ENCODE measurements at regions not wholly inside any gene's neighbourhood (a gene's known extent, or its start where the extent isn't known, plus 50 kb on each side); places are given as distances from the start of the nearest gene placed in this dataset.

DNA sequence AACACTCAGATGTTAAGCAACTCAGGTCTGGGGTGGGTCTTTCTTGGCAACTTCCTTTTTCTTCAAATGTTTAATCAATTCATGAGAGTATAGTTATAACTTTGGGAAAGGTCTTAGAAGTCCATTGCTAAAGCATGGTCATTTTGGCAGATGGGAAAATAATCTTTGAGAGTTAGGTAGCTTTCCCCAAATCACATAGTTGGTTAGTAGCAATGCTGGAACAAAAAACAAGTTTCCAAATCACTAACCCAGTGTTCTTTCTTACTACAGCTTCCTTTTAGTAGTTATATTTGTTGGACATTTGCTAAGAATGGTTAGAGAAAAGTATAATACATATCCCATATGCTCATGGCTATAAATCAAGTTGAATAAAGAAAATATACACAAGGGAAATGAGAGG is 185.2 kb upstream of the SLC14A2 start:
- DNase-seq (ENCODE audit: low read depth, low spot score) = no peak
- no peaks in the 10 kb centered on the region for H4K20me1 ChIP-seq (ENCODE audit: control insufficient read depth, extremely low read depth, insufficient read depth, low read length)
- dilution Hi-C loops (cut with MboI; ENCODE audit: extremely low pct_ligation_motif_present, low sequenced_read_pairs) = no loop called here
- H3K4me1 ChIP-seq (ENCODE audit: control insufficient read depth, extremely low read depth, insufficient read depth, low read length) = no peaks in the 10 kb centered on the region
- no peak overlapping the region for H3K4me3 ChIP-seq (ENCODE audit: control insufficient read depth in 2 of 3, extremely low read depth in 1 of 3, insufficient read depth in 2 of 3, low read depth in 1 of 3, low read length in 3 of 3)
- no peaks in the 10 kb centered on the region for H3K27me3 ChIP-seq (ENCODE audit: control insufficient read depth, extremely low read depth, insufficient read depth, low read length)
- no peak for FAIRE-seq
- H3K79me2 ChIP-seq (ENCODE audit: control insufficient read depth, insufficient read depth, low read length) = no peaks in the 10 kb centered on the region
- no peaks in the 10 kb centered on the region for H3K36me3 ChIP-seq (ENCODE audit: control insufficient read depth in 2 of 2, extremely low read depth in 1 of 2, insufficient read depth in 2 of 2, low read length in 2 of 2)
- TF ChIP-seq EZH2 (IDR thresholded peaks at IDR 0.05; ENCODE audit: low read length) = no peak
- TF ChIP-seq, protein P1, sequence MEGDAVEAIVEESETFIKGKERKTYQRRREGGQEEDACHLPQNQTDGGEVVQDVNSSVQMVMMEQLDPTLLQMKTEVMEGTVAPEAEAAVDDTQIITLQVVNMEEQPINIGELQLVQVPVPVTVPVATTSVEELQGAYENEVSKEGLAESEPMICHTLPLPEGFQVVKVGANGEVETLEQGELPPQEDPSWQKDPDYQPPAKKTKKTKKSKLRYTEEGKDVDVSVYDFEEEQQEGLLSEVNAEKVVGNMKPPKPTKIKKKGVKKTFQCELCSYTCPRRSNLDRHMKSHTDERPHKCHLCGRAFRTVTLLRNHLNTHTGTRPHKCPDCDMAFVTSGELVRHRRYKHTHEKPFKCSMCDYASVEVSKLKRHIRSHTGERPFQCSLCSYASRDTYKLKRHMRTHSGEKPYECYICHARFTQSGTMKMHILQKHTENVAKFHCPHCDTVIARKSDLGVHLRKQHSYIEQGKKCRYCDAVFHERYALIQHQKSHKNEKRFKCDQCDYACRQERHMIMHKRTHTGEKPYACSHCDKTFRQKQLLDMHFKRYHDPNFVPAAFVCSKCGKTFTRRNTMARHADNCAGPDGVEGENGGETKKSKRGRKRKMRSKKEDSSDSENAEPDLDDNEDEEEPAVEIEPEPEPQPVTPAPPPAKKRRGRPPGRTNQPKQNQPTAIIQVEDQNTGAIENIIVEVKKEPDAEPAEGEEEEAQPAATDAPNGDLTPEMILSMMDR (optimal IDR thresholded peaks at IDR 0.05 in 1 of 3, IDR thresholded peaks at IDR 0.05 in 1 of 3, conservative IDR thresholded peaks at IDR 0.05 in 1 of 3; ENCODE audit: extremely low read depth in 1 of 3, insufficient read depth in 2 of 3, low read length in 3 of 3) = no peak
- no peaks in the 10 kb centered on the region for H3K9me3 ChIP-seq (ENCODE audit: control insufficient read depth, low read depth, low read length)
- H3K27ac ChIP-seq (ENCODE audit: control insufficient read depth, insufficient read depth, low read length) = no peak overlapping the region
- no peaks in the 10 kb centered on the region for H3K9me1 ChIP-seq (ENCODE audit: control insufficient read depth, extremely low read depth, insufficient read depth, low read length)
- H2AFZ ChIP-seq (ENCODE audit: control insufficient read depth, low read length) = no peak overlapping the region
- H3K9ac ChIP-seq (ENCODE audit: control insufficient read depth, extremely low read depth, insufficient read depth, low read length) = no peak overlapping the region
- no peak overlapping the region for H3K4me2 ChIP-seq (ENCODE audit: control insufficient read depth, extremely low read depth, insufficient read depth, low read depth, low read length)

DNA sequence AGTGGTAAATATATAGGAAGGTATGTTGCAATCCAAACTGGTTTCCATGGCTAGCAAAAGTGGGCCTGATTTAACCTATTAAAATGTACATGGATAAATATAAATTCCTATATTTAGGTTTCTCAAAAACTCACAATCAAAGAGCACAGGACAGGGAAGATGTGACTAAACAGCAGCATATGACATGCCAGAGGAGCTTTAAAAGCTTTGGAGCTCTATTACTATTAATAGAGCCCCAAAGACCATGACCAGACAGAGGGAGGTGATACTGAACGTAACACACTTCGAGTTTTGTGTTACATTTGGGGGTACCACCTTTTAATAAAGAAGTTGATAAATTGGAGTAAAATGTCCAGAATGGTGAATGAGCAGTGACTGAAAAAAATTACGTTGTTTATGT is 179.5 kb upstream of the SLC14A2 start:
- H3K9me3 ChIP-seq (ENCODE audit: control insufficient read depth, low read depth, low read length) = no peaks in the 10 kb centered on the region
- H3K79me2 ChIP-seq (ENCODE audit: control insufficient read depth, insufficient read depth, low read length) = no peaks in the 10 kb centered on the region
- no peak overlapping the region for H2AFZ ChIP-seq (ENCODE audit: control insufficient read depth, low read length)
- dilution Hi-C loops (cut with MboI; ENCODE audit: extremely low pct_ligation_motif_present, low sequenced_read_pairs) = no loop called here
- H3K4me2 ChIP-seq (ENCODE audit: control insufficient read depth, extremely low read depth, insufficient read depth, low read depth, low read length) = no peak overlapping the region
- DNase-seq (ENCODE audit: low read depth, low spot score) (no peak), FAIRE-seq (no peak)
- H3K27me3 ChIP-seq (ENCODE audit: control insufficient read depth, extremely low read depth, insufficient read depth, low read length) = no peaks in the 10 kb centered on the region
- TF ChIP-seq EZH2 (IDR thresholded peaks at IDR 0.05; ENCODE audit: low read length) = no peak
- TF ChIP-seq, protein P1 (optimal IDR thresholded peaks at IDR 0.05 in 1 of 3, IDR thresholded peaks at IDR 0.05 in 1 of 3, conservative IDR thresholded peaks at IDR 0.05 in 1 of 3; ENCODE audit: extremely low read depth in 1 of 3, insufficient read depth in 2 of 3, low read length in 3 of 3) = no peak
- no peaks in the 10 kb centered on the region for H4K20me1 ChIP-seq (ENCODE audit: control insufficient read depth, extremely low read depth, insufficient read depth, low read length)
- H3K4me3 ChIP-seq (ENCODE audit: control insufficient read depth in 2 of 3, extremely low read depth in 1 of 3, insufficient read depth in 2 of 3, low read depth in 1 of 3, low read length in 3 of 3) = no peak overlapping the region
- H3K4me1 ChIP-seq (ENCODE audit: control insufficient read depth, extremely low read depth, insufficient read depth, low read length) = peaks cover 1% of the 10 kb centered on the region
- H3K9ac ChIP-seq (ENCODE audit: control insufficient read depth, extremely low read depth, insufficient read depth, low read length) = no peak overlapping the region
- H3K27ac ChIP-seq (ENCODE audit: control insufficient read depth, insufficient read depth, low read length) = no peak overlapping the region
- H3K36me3 ChIP-seq (ENCODE audit: control insufficient read depth in 2 of 2, extremely low read depth in 1 of 2, insufficient read depth in 2 of 2, low read length in 2 of 2) = no peaks in the 10 kb centered on the region
- no peaks in the 10 kb centered on the region for H3K9me1 ChIP-seq (ENCODE audit: control insufficient read depth, extremely low read depth, insufficient read depth, low read length)
